ENCODE measurements at regions not wholly inside any gene's neighbourhood (a gene's known extent, or its start where the extent isn't known, plus 50 kb on each side); places are given as distances from the start of the nearest gene placed in this dataset.

DNA sequence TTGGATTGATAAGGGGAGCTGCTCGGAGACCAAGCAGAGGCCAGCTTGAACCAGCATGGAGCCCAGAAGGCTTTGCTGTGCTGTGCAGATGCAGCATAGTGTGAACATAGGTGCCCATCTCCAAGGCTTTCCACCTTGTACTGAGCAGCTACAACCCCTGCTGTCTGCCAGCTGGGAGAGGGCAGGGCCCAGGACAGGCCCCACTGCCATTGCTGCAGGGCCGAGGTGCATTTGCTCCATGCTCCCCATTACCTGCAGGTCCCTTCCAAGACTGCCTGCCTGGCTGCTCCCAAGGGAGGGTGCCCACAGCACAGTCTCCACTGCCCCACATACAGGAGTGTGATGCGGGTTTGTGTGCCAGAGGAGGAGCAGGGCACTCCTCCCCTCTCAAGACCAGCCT is 1016.0 kb upstream of the INTU start:
- H3K9ac ChIP-seq (ENCODE audit: low read depth in 1 of 2, low read length in 2 of 2): no peak overlapping the region
- TF ChIP-seq, protein P1, sequence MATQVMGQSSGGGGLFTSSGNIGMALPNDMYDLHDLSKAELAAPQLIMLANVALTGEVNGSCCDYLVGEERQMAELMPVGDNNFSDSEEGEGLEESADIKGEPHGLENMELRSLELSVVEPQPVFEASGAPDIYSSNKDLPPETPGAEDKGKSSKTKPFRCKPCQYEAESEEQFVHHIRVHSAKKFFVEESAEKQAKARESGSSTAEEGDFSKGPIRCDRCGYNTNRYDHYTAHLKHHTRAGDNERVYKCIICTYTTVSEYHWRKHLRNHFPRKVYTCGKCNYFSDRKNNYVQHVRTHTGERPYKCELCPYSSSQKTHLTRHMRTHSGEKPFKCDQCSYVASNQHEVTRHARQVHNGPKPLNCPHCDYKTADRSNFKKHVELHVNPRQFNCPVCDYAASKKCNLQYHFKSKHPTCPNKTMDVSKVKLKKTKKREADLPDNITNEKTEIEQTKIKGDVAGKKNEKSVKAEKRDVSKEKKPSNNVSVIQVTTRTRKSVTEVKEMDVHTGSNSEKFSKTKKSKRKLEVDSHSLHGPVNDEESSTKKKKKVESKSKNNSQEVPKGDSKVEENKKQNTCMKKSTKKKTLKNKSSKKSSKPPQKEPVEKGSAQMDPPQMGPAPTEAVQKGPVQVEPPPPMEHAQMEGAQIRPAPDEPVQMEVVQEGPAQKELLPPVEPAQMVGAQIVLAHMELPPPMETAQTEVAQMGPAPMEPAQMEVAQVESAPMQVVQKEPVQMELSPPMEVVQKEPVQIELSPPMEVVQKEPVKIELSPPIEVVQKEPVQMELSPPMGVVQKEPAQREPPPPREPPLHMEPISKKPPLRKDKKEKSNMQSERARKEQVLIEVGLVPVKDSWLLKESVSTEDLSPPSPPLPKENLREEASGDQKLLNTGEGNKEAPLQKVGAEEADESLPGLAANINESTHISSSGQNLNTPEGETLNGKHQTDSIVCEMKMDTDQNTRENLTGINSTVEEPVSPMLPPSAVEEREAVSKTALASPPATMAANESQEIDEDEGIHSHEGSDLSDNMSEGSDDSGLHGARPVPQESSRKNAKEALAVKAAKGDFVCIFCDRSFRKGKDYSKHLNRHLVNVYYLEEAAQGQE (IDR thresholded peaks at IDR 0.05): no peak
- TF ChIP-seq FOXA2 (IDR thresholded peaks at IDR 0.05) (no peak), RAD21 (IDR thresholded peaks at IDR 0.05) (no peak), FOXA1 (IDR thresholded peaks at IDR 0.05) (no peak), GABPA (IDR thresholded peaks at IDR 0.05 in 1 of 2, conservative IDR thresholded peaks at IDR 0.05 in 1 of 2) (no peak), YY1 (IDR thresholded peaks at IDR 0.05) (no peak), HNF4G (IDR thresholded peaks at IDR 0.05) (no peak)
- TF ChIP-seq, protein P2, sequence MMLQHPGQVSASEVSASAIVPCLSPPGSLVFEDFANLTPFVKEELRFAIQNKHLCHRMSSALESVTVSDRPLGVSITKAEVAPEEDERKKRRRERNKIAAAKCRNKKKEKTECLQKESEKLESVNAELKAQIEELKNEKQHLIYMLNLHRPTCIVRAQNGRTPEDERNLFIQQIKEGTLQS (IDR thresholded peaks at IDR 0.05): no peak
- TF ChIP-seq, protein P3, sequence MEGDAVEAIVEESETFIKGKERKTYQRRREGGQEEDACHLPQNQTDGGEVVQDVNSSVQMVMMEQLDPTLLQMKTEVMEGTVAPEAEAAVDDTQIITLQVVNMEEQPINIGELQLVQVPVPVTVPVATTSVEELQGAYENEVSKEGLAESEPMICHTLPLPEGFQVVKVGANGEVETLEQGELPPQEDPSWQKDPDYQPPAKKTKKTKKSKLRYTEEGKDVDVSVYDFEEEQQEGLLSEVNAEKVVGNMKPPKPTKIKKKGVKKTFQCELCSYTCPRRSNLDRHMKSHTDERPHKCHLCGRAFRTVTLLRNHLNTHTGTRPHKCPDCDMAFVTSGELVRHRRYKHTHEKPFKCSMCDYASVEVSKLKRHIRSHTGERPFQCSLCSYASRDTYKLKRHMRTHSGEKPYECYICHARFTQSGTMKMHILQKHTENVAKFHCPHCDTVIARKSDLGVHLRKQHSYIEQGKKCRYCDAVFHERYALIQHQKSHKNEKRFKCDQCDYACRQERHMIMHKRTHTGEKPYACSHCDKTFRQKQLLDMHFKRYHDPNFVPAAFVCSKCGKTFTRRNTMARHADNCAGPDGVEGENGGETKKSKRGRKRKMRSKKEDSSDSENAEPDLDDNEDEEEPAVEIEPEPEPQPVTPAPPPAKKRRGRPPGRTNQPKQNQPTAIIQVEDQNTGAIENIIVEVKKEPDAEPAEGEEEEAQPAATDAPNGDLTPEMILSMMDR (IDR thresholded peaks at IDR 0.05; ENCODE audit: low read depth, low read length, missing input control): no peak
- TF ChIP-seq, protein P4, sequence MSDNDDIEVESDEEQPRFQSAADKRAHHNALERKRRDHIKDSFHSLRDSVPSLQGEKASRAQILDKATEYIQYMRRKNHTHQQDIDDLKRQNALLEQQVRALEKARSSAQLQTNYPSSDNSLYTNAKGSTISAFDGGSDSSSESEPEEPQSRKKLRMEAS (IDR thresholded peaks at IDR 0.05): no peak
- H3K27me3 ChIP-seq (ENCODE audit: control insufficient read depth in 4 of 4, insufficient read depth in 4 of 4, low read length in 3 of 4): peaks cover 0 to 6% (median 0%) of the 10 kb centered on the region in 4 donors
- WGBS: 89% methylated on average over 3 of the region's 3 CpGs
- no peak overlapping the region for H3K27ac ChIP-seq (ENCODE audit: low read depth in 1 of 2, low read length in 2 of 2)
- no peaks in the 10 kb centered on the region for H3K9me3 ChIP-seq (ENCODE audit: control insufficient read depth in 4 of 4, low read length in 3 of 4)
- H3K4me1 ChIP-seq (ENCODE audit: control insufficient read depth in 4 of 4, insufficient read depth in 4 of 4, low read length in 3 of 4): no peaks in the 10 kb centered on the region
- no peaks in the 10 kb centered on the region for H3K36me3 ChIP-seq (ENCODE audit: control insufficient read depth in 4 of 4, insufficient read depth in 3 of 4, low read depth in 1 of 4, low read length in 3 of 4)
- DNase-seq (ENCODE audit: low spot score): no peak
- H3K4me3 ChIP-seq (ENCODE audit: low read depth in 1 of 3, low read length in 3 of 3): no peak overlapping the region

DNA sequence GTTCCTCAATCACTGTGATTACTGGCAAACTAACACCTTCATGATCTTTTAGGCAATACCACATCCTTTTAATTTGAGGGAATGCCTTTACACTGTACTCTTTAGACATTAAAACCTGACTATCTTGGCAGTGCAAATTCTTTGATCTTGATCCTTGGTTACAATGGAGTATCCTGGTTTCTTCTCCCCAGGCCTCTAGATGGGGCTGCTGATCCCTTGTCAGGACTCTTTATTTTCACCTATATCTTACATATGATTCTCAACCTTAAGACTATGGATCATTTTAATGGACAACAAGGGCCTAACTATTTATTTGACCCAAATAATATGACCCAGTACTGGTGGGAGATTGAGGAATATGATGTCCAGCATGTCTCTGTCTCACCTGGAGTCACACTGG is 1005.5 kb upstream of the INTU start:
- H3K9ac ChIP-seq (ENCODE audit: low read depth in 1 of 2, low read length in 2 of 2): no peak overlapping the region
- H3K4me1 ChIP-seq (ENCODE audit: control insufficient read depth in 4 of 4, insufficient read depth in 4 of 4, low read length in 3 of 4): no peaks in the 10 kb centered on the region
- TF ChIP-seq, protein P2 (IDR thresholded peaks at IDR 0.05): no peak
- TF ChIP-seq EGR1 (IDR thresholded peaks at IDR 0.05; ENCODE audit: low read depth in 2 of 2): no peak
- TF ChIP-seq JUND (IDR thresholded peaks at IDR 0.05): no peak
- no peak for TF ChIP-seq HNF4G (IDR thresholded peaks at IDR 0.05)
- TF ChIP-seq GABPA (IDR thresholded peaks at IDR 0.05 in 1 of 2, conservative IDR thresholded peaks at IDR 0.05 in 1 of 2): no peak
- TF ChIP-seq, protein P4 (IDR thresholded peaks at IDR 0.05): no peak
- TF ChIP-seq, protein P5, sequence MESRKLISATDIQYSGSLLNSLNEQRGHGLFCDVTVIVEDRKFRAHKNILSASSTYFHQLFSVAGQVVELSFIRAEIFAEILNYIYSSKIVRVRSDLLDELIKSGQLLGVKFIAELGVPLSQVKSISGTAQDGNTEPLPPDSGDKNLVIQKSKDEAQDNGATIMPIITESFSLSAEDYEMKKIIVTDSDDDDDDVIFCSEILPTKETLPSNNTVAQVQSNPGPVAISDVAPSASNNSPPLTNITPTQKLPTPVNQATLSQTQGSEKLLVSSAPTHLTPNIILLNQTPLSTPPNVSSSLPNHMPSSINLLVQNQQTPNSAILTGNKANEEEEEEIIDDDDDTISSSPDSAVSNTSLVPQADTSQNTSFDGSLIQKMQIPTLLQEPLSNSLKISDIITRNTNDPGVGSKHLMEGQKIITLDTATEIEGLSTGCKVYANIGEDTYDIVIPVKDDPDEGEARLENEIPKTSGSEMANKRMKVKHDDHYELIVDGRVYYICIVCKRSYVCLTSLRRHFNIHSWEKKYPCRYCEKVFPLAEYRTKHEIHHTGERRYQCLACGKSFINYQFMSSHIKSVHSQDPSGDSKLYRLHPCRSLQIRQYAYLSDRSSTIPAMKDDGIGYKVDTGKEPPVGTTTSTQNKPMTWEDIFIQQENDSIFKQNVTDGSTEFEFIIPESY (IDR thresholded peaks at IDR 0.05): no peak
- TF ChIP-seq HNF4A (conservative IDR thresholded peaks at IDR 0.05): no peak
- TF ChIP-seq RXRA (IDR thresholded peaks at IDR 0.05): no peak
- no peak for DNase-seq (ENCODE audit: low spot score)
- no peaks in the 10 kb centered on the region for H3K36me3 ChIP-seq (ENCODE audit: control insufficient read depth in 4 of 4, insufficient read depth in 3 of 4, low read depth in 1 of 4, low read length in 3 of 4)
- no peaks in the 10 kb centered on the region for H3K9me3 ChIP-seq (ENCODE audit: control insufficient read depth in 4 of 4, low read length in 3 of 4)
- no peak overlapping the region for H3K4me3 ChIP-seq (ENCODE audit: low read depth in 1 of 3, low read length in 3 of 3)
- H3K27ac ChIP-seq (ENCODE audit: low read depth in 1 of 2, low read length in 2 of 2): no peak overlapping the region
- no peaks in the 10 kb centered on the region for H3K27me3 ChIP-seq (ENCODE audit: control insufficient read depth in 4 of 4, insufficient read depth in 4 of 4, low read length in 3 of 4)
